OCI-LY3 (cell line): ENCODE measurements at regions not wholly inside any gene's neighbourhood (a gene's known extent, or its start where the extent isn't known, plus 50 kb on each side); places are given as distances from the start of the nearest gene placed in this dataset.

ENCODE experiments used
- H2AFZ ChIP-seq: fragments of 200-600, 300-600 bp; shearing (Covaris generic); 2 replicates; pipeline ENCODE4 v1.6.0; 2014; ENCODE audit warnings: antibody characterized with exemption, low read depth, low read length
- H3K27ac ChIP-seq: fragments of 200-600, 300-600 bp; sonication (generic); 2 replicates; pipeline ENCODE4 v1.5.1; 2014; ENCODE audit warnings: mild to moderate bottlenecking, low read length, moderate library complexity, mixed read lengths
- H3K27me3 ChIP-seq: fragments of 200-600, 300-600 bp; sonication (generic); 2 replicates; pipeline ENCODE4 v1.6.1; 2014; ENCODE audit warnings: low read depth, low read length, mixed read lengths
- H3K36me3 ChIP-seq: fragments of 200-600, 300-600 bp; sonication (generic); replicated peaks from 2 replicates; pipeline ENCODE3; 2014; ENCODE audit warnings: low read depth, low read length, mixed read lengths
- H3K4me1 ChIP-seq: fragments of 300-600, 200-600 bp; sonication (generic); 2 replicates; pipeline ENCODE4 v1.6.1; 2014; ENCODE audit warnings: low read length, mixed read lengths
- H3K4me2 ChIP-seq: fragments of 200-600, 300-600 bp; sonication (generic); 2 replicates; pipeline ENCODE4 v1.6.1; 2014; ENCODE audit warnings: low read length, mixed read lengths
- H3K4me3 ChIP-seq: fragments of 300-600, 200-600 bp; sonication (generic); 2 replicates; pipeline ENCODE4 v1.5.1; 2014; ENCODE audit warnings: antibody characterized with exemption, mild to moderate bottlenecking, low read length, moderate library complexity
- H3K79me2 ChIP-seq: fragments of 300-600, 200-600 bp; shearing (Covaris generic); 2 replicates; pipeline ENCODE4 v1.6.1; 2014; ENCODE audit warnings: mild to moderate bottlenecking, low read length, mixed read lengths
- H3K9ac ChIP-seq: fragments of 300-600, 200-600 bp; shearing (Covaris generic); 2 replicates; pipeline ENCODE4 v1.6.0; 2014; ENCODE audit warnings: mild to moderate bottlenecking, low read length, moderate library complexity
- H3K9me3 ChIP-seq: fragments of 200-600, 300-600 bp; shearing (Covaris generic); 2 replicates; pipeline ENCODE4 v1.6.1; 2014; ENCODE audit warnings: low read length, mixed read lengths; ENCODE audit not compliant: insufficient read depth
- H4K20me1 ChIP-seq: fragments of 200-600, 300-600 bp; sonication (generic); 2 replicates; pipeline ENCODE4 v1.6.1; 2016; ENCODE audit warnings: low read length, mixed read lengths; ENCODE audit not compliant: insufficient read depth
- EZH2phosphoT487 ChIP-seq: fragments of 200-600 bp; shearing (Covaris generic); IDR thresholded peaks from 2 replicates; pipeline ENCODE4 v1.6.1; 2018; ENCODE audit warnings: antibody characterized with exemption, mixed run types, low read depth
- TF ChIP-seq, protein P1 (sequence below): fragments of 200-600, 300-600 bp; sonication (generic); IDR thresholded peaks from 2 replicates; pipeline ENCODE4 v1.5.1; 2014; ENCODE audit warnings: antibody characterized with exemption, low read length, low read depth

GRCh38 chr5:52668544-52669185, 119.1 kb upstream of the ITGA1 start:
- H3K9ac ChIP-seq, result no peak overlapping the region
- H3K4me3 ChIP-seq, result no peak overlapping the region
- H3K79me2 ChIP-seq, result no peaks in the 10 kb centered on the region
- H3K27me3 ChIP-seq, result no peaks in the 10 kb centered on the region
- H3K9me3 ChIP-seq, result no peaks in the 10 kb centered on the region
- TF ChIP-seq, protein P1, sequence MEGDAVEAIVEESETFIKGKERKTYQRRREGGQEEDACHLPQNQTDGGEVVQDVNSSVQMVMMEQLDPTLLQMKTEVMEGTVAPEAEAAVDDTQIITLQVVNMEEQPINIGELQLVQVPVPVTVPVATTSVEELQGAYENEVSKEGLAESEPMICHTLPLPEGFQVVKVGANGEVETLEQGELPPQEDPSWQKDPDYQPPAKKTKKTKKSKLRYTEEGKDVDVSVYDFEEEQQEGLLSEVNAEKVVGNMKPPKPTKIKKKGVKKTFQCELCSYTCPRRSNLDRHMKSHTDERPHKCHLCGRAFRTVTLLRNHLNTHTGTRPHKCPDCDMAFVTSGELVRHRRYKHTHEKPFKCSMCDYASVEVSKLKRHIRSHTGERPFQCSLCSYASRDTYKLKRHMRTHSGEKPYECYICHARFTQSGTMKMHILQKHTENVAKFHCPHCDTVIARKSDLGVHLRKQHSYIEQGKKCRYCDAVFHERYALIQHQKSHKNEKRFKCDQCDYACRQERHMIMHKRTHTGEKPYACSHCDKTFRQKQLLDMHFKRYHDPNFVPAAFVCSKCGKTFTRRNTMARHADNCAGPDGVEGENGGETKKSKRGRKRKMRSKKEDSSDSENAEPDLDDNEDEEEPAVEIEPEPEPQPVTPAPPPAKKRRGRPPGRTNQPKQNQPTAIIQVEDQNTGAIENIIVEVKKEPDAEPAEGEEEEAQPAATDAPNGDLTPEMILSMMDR, result no peak
- TF ChIP-seq EZH2phosphoT487, result no peak
- no peaks in the 10 kb centered on the region for H3K36me3 ChIP-seq
- H3K4me2 ChIP-seq, result no peak overlapping the region
- H4K20me1 ChIP-seq, result no peaks in the 10 kb centered on the region
- H2AFZ ChIP-seq, result no peak overlapping the region
- no peak overlapping the region for H3K27ac ChIP-seq
- H3K4me1 ChIP-seq, result no peaks in the 10 kb centered on the region

DNA sequence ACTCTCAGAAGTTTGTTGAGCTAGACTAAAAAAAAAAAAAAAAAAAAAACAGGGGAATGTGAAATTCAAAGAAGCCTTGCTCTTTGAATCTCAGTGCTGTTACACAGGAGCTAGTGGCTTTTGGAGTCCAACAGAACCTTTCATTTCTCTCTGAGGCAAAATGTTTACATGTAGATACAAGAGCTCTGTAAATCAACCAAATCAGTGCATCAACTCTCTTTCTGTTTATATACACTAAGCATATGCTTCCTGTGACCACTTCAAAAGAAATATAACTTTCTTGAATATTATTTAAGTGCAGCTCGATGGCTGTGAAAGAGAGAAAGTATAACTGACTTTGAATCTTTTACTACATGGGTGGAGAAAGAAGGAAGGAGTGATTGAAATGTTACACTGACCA, 115.3 kb upstream of the ITGA1 start:
- Histone ChIP-seq H2AFZ (no peak overlapping the region), H3K4me2 (no peak overlapping the region), H3K9me3 (no peaks in the 10 kb centered on the region), H3K9ac (no peak overlapping the region), H3K4me1 (no peaks in the 10 kb centered on the region), H3K27ac (no peak overlapping the region), H3K79me2 (no peaks in the 10 kb centered on the region), H3K36me3 (no peaks in the 10 kb centered on the region), H3K27me3 (no peaks in the 10 kb centered on the region), H3K4me3 (no peak overlapping the region), H4K20me1 (no peaks in the 10 kb centered on the region)
- TF ChIP-seq, protein P1, result no peak
- TF ChIP-seq EZH2phosphoT487, result no peak

GRCh38 chr5:52673495-52673894, 114.2 kb upstream of the ITGA1 start:
- no peak overlapping the region for H2AFZ ChIP-seq
- no peaks in the 10 kb centered on the region for H3K36me3 ChIP-seq
- no peak overlapping the region for H3K4me2 ChIP-seq

DNA sequence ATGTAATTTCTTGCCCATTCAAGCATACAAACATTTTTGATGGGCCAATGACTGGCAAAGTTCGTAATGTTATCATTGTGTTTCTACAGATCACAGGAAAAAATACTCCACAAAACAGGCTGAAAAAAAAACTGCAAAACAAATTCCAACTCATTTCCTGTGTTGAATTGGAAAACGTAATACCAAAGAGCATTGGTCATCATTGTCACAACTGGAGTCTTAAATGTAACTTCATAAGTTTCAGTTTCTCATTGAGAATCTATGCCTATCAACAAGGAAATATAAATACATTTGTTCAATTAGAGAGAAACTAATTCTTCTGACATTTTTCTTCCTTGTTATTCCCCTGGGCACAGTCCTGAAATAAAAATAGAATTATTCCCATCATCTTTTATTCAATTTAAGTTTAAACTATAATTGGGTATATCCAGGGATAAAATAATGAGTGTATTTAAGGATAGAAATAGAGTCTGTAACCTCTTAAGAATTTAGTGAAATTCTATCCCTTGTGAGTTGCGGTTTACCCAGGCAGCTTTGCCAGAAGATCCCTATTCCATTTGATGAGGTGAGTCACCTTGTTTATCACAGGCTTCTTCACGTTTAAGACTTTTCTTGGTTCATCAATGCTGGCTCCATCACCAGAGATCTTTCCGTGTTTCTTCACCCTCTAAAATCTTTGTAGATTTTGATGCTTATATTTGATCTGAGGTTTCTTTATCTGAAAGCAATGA, 112.7 kb upstream of the ITGA1 start:
- H4K20me1 ChIP-seq, result no peaks in the 10 kb centered on the region
- no peak overlapping the region for H3K27ac ChIP-seq
- H3K79me2 ChIP-seq, result no peaks in the 10 kb centered on the region
- TF ChIP-seq, protein P1, result no peak
- no peak for TF ChIP-seq EZH2phosphoT487
- no peak overlapping the region for H3K4me3 ChIP-seq
- no peaks in the 10 kb centered on the region for H3K27me3 ChIP-seq
- no peak overlapping the region for H3K4me2 ChIP-seq
- no peak overlapping the region for H2AFZ ChIP-seq
- no peaks in the 10 kb centered on the region for H3K9me3 ChIP-seq
- no peaks in the 10 kb centered on the region for H3K36me3 ChIP-seq
- no peak overlapping the region for H3K9ac ChIP-seq
- H3K4me1 ChIP-seq, result no peaks in the 10 kb centered on the region

More at GRCh38 chr5:52673495-52673894, 114.2 kb upstream of the ITGA1 start:
- no peaks in the 10 kb centered on the region for H3K27me3 ChIP-seq
- H3K27ac ChIP-seq, result no peak overlapping the region
- H3K4me3 ChIP-seq, result no peak overlapping the region
- H4K20me1 ChIP-seq, result no peaks in the 10 kb centered on the region
- no peaks in the 10 kb centered on the region for H3K79me2 ChIP-seq
- no peaks in the 10 kb centered on the region for H3K9me3 ChIP-seq
- no peak for TF ChIP-seq EZH2phosphoT487
- TF ChIP-seq, protein P1, result no peak
- no peak overlapping the region for H3K9ac ChIP-seq
- H3K4me1 ChIP-seq, result no peaks in the 10 kb centered on the region
